GM12878 (cell line): ENCODE measurements at regions not wholly inside any gene's neighbourhood (a gene's known extent, or its start where the extent isn't known, plus 50 kb on each side); places are given as distances from the start of the nearest gene placed in this dataset.

Experiments
- HDGF ChIP-seq: fragments of 450-650 bp; IDR thresholded peaks from 2 replicates; pipeline ENCODE4 v1.6.1; 2016; ENCODE audit warnings: antibody characterized with exemption
- JUND ChIP-seq: IDR thresholded peaks from 2 replicates; pipeline ENCODE4 v1.6.1; 2012; ENCODE audit warnings: low read depth, mild to moderate bottlenecking, low read length, improper control_type of control experiment, moderate library complexity
- KLF5 ChIP-seq: fragments of 450-650 bp; IDR thresholded peaks from 2 replicates; pipeline ENCODE4 v1.6.1; 2014; ENCODE audit warnings: mild to moderate bottlenecking; ENCODE audit not compliant: partially characterized antibody
- MEF2B ChIP-seq: fragments of 450-650 bp; IDR thresholded peaks from 2 replicates; pipeline ENCODE4 v1.6.1; 2018; ENCODE audit warnings: mild to moderate bottlenecking, moderate library complexity; ENCODE audit not compliant: partially characterized antibody, poor library complexity, severe bottlenecking
- NFYB ChIP-seq: IDR thresholded peaks from 2 replicates; pipeline ENCODE4 v1.6.1; 2011; ENCODE audit warnings: low read depth, mild to moderate bottlenecking, low read length, improper control_type of control experiment, moderate library complexity; ENCODE audit not compliant: insufficient read depth
- NR2C2 ChIP-seq: IDR thresholded peaks from 2 replicates; pipeline ENCODE4 v1.6.1; 2011; ENCODE audit warnings: borderline replicate concordance, low read depth; ENCODE audit not compliant: control insufficient read depth, insufficient read length
- POLR2A ChIP-seq: IDR thresholded peaks from 2 replicates; pipeline ENCODE4 v1.6.1; 2011; ENCODE audit warnings: low read depth, mild to moderate bottlenecking, low read length
- RBBP5 ChIP-seq: fragments of 200-600 bp; sonication (generic); conservative IDR thresholded peaks from 2 replicates; pipeline ENCODE4 v1.6.1; 2016
- SREBF2 ChIP-seq: IDR thresholded peaks from 2 replicates; pipeline ENCODE4 v1.6.1; 2012; ENCODE audit warnings: mild to moderate bottlenecking, low read length
- YBX1 ChIP-seq: fragments of 450-650 bp; IDR thresholded peaks from 2 replicates; pipeline ENCODE4 v1.6.1; 2016; ENCODE audit warnings: antibody characterized with exemption
- ZNF24 ChIP-seq: fragments of 450-650 bp; IDR thresholded peaks from 2 replicates; pipeline ENCODE4 v1.6.1; 2017; ENCODE audit warnings: antibody characterized with exemption, mild to moderate bottlenecking
- TF ChIP-seq, protein P1 (sequence below): IDR thresholded peaks from 2 replicates; pipeline ENCODE4 v1.6.1; 2012; ENCODE audit warnings: improper control_type of control experiment, low read depth, low read length; ENCODE audit not compliant: insufficient replicate concordance

- TF ChIP-seq NFYB (no peak), POLR2A (no peak), SREBF2 (no peak), KLF5 (no peak), JUND (no peak), YBX1 (no peak), NR2C2 (no peak), RBBP5 (no peak), HDGF (no peak), MEF2B (no peak), ZNF24 (no peak)
- TF ChIP-seq, protein P1, sequence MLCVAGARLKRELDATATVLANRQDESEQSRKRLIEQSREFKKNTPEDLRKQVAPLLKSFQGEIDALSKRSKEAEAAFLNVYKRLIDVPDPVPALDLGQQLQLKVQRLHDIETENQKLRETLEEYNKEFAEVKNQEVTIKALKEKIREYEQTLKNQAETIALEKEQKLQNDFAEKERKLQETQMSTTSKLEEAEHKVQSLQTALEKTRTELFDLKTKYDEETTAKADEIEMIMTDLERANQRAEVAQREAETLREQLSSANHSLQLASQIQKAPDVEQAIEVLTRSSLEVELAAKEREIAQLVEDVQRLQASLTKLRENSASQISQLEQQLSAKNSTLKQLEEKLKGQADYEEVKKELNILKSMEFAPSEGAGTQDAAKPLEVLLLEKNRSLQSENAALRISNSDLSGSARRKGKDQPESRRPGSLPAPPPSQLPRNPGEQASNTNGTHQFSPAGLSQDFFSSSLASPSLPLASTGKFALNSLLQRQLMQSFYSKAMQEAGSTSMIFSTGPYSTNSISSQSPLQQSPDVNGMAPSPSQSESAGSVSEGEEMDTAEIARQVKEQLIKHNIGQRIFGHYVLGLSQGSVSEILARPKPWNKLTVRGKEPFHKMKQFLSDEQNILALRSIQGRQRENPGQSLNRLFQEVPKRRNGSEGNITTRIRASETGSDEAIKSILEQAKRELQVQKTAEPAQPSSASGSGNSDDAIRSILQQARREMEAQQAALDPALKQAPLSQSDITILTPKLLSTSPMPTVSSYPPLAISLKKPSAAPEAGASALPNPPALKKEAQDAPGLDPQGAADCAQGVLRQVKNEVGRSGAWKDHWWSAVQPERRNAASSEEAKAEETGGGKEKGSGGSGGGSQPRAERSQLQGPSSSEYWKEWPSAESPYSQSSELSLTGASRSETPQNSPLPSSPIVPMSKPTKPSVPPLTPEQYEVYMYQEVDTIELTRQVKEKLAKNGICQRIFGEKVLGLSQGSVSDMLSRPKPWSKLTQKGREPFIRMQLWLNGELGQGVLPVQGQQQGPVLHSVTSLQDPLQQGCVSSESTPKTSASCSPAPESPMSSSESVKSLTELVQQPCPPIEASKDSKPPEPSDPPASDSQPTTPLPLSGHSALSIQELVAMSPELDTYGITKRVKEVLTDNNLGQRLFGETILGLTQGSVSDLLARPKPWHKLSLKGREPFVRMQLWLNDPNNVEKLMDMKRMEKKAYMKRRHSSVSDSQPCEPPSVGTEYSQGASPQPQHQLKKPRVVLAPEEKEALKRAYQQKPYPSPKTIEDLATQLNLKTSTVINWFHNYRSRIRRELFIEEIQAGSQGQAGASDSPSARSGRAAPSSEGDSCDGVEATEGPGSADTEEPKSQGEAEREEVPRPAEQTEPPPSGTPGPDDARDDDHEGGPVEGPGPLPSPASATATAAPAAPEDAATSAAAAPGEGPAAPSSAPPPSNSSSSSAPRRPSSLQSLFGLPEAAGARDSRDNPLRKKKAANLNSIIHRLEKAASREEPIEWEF, result no peak
Observed at GRCh38 chr16:66205287-66206231, 160.9 kb upstream of the CDH5 start (continued).
